ENCODE measurements at regions not wholly inside any gene's neighbourhood (a gene's known extent, or its start where the extent isn't known, plus 50 kb on each side); places are given as distances from the start of the nearest gene placed in this dataset.

DNA sequence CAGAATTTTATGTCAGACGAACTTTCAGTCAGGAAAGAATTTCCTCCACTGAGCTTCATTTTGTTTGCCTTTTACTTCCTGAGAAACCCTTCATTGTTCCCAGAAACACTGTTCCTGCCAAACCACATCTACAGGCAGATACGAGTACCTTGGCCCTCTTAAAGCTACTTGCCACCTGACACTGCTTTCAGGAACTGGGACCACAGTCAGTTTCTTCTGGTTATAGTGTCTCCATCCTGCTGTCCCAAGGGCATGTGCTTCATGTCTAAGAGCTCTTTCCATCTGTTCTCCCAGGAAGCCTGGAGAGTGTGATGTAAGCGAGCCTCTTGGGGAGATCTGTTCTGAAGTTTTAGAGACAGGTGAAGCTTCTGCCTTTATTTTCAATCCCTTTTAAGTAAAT is 161.7 kb upstream of the PLEKHA5 start:
- DNase-seq (ENCODE audit: low read depth, low spot score), result peak; percentile 44

DNA sequence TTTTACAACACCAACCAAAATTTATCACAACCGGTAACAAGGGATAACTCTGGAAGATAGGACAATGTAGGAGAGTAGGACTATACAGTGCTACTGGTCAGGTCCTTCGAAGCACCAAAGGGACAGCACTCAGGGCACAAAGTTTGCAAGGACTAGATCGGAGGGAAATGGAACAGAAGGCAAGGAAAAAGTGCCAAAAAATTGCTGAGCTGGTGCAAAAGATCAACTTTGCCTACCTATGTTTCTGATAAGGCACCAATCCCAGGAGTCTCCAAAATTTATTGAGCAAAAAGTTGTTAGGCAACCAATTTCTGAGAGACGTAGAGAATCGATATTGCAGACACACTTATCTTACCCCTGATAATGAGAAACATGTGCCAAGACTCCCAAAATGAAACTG is 160.0 kb upstream of the PLEKHA5 start:
- no peak for DNase-seq (ENCODE audit: low read depth, low spot score)

DNA sequence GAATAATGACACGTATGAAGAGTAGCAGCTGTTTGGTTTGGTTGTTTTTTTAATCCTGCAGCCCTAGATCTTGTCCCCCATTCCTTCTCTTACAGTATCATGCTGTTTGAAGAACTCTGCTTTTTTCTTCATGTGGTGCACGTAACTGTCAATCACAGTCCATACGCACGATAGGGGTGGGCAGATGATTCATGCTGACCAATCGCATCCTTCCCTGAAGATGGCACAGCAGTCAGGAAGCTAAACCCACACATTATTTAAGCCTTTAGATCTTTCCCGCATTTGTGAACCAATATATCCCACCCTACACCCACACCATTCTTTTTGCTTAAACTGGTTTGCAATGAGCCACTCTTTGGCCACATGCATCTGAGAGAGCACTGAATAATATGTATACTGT is 158.9 kb upstream of the PLEKHA5 start:
- no peak for DNase-seq (ENCODE audit: low read depth, low spot score)

DNA sequence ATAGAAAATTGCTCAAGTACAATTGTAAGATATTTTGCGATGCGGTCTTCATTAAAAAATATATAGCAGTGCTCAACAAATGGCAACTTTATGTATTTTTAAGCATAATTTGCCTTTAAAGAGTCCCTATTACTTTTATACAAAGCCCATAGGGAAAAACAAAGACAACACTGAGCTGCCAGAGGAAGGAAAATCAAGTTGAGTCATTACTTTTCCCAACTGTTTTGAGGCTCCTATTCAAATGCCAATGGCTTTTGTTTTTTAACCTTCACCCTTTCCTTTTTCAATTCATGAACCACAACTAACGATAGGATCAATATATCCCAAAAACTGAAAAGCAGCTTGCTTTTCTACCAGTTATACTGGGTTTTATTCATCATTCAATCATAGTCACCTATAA is 157.6 kb upstream of the PLEKHA5 start:
- no peak for DNase-seq (ENCODE audit: low read depth, low spot score)

DNA sequence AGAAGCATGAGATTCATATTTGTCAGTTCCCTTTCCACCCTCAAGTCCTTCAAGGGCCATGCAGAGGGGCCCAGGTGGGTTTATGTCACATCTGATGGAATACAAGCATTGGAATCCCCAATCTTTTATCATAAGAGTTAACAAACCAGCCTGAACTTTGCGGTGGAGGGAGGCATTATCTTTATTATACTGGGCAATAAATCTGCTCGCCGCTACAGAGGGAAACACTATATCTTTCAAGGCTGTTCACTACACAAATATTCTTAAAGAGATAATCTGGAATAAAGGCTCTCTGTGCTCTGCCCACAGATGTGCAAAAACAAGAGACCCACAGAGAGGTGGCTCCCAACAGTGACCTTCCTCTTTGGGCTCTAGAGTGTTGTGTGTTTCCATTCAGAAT is 153.6 kb upstream of the PLEKHA5 start:
- no peak for DNase-seq (ENCODE audit: low read depth, low spot score)

DNA sequence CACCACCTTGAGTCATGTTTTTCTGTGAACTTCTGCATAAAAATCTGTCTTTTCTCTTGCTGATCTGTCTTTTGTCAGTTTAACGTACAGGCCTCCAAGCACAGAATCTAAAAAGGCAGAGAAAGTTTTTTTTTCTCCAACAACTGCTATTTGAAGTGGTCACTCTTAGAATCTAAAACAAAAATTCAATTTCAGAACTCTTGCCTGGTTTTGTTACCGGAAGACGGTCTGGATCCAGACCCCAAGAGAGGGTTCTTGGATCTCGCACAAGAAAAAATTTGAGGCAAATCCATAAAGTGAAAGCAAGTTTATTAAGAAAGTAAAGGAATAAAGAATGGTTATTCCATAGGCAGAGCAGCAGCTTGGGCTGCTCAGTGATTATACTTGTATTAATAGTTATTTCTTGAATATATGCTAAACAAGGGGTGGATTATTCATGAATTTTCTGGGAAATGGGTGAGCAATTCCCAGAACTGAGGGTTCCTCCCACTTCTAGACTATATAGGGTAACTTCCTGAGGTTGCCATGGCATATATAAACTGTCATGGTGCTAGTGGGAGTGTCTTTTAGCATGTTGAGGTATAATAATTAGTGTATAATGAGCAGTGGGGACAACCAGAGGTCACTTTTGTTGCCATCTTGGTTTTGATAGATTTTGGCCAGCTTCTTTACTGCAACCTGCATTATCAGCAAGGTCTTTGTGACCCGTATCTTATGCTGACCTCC is 150.0 kb upstream of the PLEKHA5 start:
- no peak for DNase-seq (ENCODE audit: low read depth, low spot score)

DNA sequence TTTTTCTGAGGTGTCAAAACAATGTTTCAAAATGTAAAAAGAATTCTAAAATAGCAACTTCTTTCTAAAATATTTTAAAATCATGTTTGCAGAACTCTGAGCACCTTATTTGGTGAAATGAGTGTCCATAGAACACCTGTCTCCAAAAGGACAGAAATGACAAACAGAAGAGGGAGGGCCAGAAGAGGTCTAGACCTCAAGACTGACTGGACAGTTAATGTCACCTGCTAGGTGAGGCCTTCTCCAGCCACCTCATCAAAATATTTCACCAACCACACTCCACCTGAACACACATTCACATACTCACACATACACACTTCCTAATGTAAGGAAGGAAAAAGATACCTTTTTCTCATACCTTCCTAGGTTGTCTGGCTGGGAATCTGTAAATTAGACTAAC is 147.8 kb upstream of the PLEKHA5 start:
- no peak for DNase-seq (ENCODE audit: low read depth, low spot score)

DNA sequence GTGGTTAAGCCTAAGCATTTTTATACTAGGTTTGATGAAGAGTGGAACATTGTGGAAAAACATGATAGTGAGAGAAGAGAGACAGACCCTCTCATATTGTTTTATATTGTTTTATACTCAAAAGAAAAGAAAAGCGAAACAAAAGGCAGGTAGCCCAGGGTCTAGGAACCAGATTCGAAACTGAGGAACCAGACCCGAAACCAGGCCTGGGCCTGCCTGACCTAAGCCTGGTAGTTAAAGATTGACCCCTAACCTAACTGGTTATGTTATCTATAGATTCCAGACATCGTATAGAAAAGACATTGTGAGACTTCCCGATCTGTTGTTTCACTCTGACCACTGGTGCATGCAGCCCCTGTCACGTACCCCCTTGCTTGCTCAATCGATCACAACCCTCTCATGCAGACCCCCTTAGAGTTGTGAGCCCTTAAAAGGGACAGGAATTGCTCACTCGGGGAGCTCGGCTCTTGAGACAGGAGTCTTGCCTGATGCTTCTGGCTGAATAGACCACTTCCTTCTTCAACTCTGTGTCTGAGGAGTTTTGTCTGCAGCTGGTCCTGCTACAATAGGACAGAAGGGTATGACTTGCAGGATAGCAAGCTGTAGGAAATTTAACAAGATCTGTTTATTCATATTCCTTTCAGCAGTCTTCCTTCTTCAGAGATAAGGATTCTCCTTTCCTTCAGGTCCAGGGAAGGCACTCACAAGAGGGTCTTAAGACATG is 147.1 kb upstream of the PLEKHA5 start:
- no peak for DNase-seq (ENCODE audit: low read depth, low spot score)

DNA sequence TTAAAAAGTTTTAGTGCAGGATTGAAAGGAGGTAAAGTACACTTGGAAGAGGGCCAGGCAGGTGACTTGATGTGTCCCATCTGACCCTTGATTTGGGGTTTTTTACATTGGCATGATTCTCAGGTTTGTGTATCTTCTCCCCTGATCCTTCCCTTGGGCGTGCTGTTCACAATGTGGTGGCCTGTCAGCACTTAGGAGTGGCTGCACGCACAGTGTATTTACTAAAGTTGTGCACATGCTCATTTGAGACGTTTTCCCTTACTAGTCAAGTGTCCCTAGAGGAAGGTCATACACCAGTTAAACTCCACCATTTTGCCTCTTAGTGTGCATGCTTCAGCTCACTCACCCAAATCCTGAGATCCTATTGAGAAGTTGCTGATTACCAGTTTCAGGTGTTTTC is 145.7 kb upstream of the PLEKHA5 start:
- no peak for DNase-seq (ENCODE audit: low read depth, low spot score)

DNA sequence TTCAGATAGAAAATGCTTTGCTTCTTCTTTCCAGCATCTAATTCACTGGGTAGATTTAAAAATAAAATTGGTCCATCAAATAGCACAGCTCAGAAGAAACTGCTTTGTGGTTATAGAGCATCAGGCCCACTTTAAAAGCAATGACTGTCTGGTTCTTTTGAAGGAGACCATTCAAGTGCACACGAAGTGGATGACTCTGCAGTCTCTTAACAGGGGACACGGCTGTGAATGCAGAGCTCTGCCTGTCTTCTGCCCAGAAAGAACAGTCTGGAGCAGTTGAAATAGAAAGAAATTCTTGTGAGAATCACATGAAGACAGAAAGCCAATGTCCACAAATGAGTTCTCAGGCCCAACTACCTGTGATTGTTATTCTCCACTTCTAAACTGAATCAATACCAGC is 138.7 kb upstream of the PLEKHA5 start:
- DNase-seq (ENCODE audit: low read depth, low spot score), result no peak

DNA sequence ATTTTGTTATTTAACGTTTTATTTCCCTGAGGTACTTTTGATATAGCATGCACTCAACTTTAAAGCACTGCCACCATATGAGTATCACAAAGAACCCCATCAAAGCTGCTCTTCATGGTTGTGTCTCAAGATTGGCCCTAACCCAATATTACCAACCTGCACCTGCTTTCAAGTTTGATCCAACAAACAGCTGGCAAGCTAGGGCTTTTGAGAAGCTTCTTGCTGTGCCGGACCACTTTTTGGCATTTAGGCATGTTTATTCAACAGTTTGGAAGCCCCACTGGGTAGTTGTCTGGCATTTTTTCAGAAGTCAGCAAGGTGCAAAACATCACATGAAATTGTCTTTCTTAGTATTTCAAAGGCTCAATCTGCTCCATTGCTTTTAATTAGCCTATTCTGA is 137.2 kb upstream of the PLEKHA5 start:
- no peak for DNase-seq (ENCODE audit: low read depth, low spot score)

DNA sequence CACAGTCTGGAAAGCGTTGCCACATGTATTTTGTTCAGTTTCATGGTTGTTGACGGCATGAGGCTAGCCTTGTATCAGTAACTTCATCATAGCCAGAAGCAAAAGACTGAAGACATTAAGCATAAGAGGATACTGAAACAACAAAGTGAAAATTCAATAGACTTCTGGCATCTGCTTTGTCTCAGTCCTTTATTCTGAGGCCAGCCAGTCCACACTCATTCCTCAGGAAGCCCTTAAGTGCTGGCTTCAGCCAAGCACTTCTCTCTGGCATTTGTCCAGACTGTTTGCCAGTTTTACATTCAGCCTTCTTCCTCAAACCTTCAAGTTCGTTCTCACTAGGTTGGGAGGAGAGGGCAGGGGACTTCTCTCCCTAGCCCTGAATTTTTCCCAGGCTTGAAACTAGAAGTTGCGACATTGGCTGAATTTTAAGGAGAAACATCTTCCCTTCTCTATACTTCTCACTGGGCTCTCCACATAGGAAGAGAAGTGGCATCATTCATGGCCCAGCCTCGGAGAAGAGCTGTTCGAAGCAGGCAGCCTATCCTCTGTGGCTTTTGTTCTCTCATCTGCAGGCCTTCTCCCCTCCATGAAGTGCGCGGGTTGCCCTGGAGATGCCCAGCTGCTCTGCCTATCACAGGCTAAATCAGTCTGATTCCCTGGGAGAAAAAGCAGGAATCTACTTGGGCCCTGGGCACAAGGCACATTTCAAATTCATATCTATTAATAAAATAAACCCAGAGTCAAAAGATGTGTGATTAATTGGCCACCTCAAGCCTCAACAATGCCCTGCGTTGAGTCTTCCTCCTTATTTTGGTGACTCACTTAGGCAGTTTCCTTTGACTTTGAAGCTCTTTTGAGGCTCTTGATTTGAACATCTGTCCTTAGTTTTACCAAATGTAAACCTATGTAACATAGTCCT is 130.9 kb upstream of the PLEKHA5 start:
- peak; percentile 59 for DNase-seq (ENCODE audit: low read depth, low spot score)

DNA sequence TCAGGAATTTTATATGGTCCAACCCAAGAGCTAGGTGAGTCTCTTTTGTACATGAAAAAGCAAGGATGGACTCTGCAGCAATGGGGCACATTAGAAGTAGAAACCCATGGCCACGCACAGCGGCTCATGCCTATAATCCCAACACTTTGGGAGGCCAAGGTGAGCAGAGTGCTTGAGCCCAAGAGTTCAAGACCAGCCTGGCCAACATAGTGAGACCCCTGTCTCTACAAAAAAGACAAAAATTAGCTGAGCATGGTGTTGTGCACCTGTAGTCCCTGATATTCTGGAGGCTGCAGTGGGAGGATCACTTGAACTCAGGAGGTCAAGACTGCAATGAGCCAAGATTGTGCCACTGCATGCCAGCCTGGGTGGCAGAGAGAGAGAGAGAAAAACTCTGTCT is 128.7 kb upstream of the PLEKHA5 start:
- no peak for DNase-seq (ENCODE audit: low read depth, low spot score)

DNA sequence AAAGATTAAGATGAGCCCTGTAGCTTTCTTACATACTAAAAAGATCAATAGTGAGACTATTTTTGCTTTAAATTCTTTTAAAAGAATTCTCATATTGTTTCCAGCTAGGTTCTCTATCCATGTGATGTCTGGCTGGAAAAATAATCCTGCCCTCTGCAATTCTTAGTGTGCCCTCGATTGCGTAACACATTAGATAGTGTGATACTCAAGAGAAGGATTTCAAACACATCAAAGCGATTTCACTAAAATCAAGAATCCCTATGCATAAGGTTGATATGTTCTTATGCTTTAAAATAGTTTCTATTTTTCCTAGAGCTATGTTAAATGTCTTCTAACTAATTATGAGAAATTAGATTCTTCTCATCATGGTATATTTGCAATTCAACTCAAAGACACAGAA is 127.3 kb upstream of the PLEKHA5 start:
- no peak for DNase-seq (ENCODE audit: low read depth, low spot score)

DNA sequence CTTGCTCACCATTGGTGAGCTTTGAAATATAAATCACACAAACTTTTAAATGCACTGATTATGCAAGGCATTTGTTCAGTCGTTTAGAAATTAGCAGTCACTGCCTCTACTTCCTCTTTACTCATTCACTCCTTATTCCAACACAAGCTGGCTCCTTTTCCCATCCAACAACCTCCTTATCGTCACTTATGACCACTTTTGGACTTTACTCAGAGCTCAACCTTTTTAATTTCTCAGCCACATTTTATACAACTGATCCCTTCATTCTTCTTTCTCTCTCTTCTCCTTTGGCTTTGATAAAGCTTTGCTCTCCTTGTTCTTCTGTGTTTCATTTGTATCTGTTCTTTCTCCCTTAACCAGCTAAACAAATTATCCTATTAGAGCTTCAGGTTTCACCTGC is 126.4 kb upstream of the PLEKHA5 start:
- DNase-seq (ENCODE audit: low read depth, low spot score), result no peak

DNA sequence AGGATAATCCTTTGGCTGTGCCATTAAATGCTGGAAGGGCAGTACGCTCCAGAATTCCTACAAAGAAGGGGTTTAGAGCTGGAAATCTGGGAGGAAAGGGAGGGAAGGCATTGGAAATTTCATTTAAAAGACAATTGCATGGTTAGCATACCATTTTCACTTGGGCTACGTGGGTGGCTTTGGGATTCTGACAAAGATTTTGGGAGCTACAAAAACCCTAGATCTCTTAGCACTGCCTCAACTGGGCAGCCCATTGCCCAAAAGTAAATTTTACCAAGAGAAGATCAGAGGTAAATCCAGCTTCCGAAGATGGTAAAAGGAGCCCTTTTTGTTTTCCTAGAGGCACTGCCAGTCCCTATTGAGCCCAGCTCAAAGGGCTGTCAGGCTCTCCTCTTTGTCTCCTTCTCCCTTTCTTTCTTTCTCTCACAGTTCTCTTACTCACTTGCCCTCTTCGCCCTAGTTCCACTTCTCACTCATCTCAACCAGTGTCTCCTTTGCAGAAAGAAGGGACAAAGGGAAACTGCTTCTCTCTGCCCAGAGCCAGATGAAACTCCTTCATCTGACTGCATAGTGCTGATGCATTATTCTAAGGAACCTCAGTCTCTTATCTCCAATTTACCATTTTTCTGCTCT is 125.4 kb upstream of the PLEKHA5 start:
- DNase-seq (ENCODE audit: low read depth, low spot score), result no peak

DNA sequence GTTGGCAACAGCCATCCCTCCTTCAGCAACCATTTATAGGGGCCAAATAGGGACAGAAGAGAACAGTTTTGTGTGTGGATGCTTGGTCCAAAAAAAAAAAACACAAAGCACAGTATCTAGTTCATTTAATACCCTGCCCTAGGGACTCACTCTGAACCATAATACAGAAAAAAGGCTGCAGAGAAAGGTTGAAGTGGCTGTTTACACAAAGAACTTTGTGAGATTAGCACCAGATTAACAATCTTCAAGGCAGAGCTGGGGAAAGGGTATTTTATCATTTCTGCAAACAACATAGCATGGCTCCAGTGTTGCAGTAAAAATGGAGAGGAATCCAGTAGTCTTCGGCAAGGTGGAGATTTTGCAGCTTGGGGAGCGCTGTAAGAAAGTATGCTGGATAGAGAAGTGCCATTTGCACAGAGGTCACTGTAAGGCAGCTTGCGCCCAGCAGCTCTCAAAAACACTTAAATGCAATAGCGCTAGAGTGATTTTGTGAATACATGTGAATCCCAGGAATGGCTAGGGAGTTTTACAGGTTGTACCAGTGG is 124.2 kb upstream of the PLEKHA5 start:
- DNase-seq (ENCODE audit: low read depth, low spot score), result no peak

DNA sequence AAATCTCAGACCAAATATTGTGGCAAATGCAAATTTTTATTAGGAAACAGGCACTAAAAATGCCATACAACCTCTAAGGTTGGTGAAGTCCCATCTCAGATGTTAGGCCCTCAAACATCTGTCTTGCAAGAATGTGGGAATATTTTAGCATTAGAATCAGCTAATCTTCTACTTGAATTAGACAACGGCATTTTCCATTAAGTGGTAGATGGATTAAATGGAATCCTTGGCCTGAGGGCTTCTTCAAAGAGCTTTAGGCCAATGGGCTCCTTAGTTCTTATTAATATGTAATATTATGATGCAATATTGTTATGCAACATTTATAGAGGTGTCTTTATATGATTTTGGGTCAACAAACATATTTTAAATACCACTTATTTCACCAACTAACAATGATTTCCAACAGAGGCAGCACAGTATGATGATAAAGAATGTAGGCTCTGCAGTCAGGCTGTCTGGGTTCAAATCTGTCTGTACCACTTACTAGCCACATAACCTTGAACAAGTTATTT is 122.9 kb upstream of the PLEKHA5 start:
- no peak for DNase-seq (ENCODE audit: low read depth, low spot score)

DNA sequence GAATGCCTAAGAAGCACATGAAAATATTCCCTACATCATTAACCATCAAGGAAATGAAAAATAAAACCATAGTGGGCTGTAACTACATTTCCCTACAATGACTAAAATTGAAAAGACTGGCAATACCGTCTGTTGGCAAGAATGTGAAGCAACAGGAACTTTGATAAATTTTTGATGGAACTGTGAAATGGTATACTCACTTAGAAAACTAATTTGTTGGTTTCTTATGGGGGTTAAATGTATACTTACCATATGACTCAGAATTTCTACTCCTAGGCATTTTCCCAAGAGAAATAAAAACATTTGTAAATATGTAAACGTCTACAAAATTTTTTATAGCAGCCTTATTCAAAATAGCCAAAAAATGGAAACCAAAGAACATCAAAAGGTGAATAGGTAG is 121.4 kb upstream of the PLEKHA5 start:
- no peak for DNase-seq (ENCODE audit: low read depth, low spot score)

DNA sequence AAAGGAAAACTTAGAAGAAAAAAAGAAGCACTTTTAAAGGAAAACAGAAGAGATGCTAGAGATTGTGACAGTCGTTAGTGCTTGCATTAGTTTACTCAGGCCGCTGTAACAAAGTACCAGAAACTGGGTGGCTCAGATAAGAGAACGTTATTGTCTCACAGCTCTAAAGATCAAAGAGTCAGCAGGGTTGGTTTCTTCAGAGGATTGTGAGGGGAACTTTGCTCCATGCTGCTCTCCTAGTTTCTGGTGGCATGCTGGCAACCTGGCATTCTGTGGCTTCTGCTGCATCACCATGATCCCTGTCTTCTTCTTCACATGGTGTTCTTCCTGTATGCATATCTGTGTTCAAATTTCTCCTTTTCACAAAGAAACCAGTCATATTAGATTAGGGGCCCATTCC is 119.4 kb upstream of the PLEKHA5 start:
- no peak for DNase-seq (ENCODE audit: low read depth, low spot score)

DNA sequence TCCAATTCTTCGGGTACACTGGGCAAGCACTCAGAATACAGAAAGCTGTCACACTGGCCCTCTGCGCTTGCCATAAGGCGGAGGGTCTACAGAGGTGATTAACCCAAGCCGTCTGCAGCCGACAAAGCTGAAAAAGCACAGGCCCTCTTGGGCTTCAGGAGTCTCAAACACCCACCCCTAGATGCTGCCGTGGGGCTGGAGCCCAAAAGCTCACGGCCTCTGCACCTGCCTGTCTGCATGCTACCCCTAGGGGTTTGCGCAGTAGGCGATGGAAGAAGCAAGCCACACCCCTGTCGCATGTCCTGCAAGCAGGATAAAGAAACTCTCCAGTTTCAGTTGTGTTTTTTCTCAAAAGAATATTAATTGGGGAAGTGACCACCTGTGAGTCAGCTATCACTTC is 118.8 kb upstream of the PLEKHA5 start:
- no peak for DNase-seq (ENCODE audit: low read depth, low spot score)

DNA sequence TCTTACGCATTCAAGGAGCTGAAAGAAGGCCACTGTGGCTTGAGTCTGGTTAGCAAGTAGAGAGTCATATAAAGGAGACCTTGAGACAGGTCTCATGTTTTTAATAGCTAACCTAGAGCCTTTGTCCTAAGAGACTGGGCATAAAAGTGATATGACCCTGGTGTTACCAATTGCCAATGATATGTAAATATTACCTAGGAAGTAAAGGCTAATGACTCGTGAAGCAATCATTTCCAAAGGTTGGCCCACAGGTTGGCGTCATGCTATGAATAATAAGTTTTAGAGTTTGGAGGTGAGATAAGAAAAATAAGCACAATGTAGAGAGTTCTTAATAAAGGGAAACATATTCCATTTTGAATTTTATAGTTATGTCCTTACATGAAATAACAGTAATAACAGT is 116.6 kb upstream of the PLEKHA5 start:
- no peak for DNase-seq (ENCODE audit: low read depth, low spot score)
